B cell (primary cell): ENCODE measurements at regions not wholly inside any gene's neighbourhood (a gene's known extent, or its start where the extent isn't known, plus 50 kb on each side); places are given as distances from the start of the nearest gene placed in this dataset.

Experiments
- ATAC-seq: fragments of 200-7000 bp; cut with Tn5 transposase; one replicate; pipeline ENCODE4 v1.10.0; 2021; ENCODE audit warnings: low read depth, mild to moderate bottlenecking, moderate number of reproducible peaks, moderate library complexity
- CTCF ChIA-PET: fragments of 350-600 bp; sonication (Branson Sonifier 250); formaldehyde crosslinking; loops from one replicate; lab custom pipeline; 2021; ENCODE audit warnings: antibody characterized with exemption, inconsistent platforms; lab: Charles Lee
- POLR2A ChIA-PET: fragments of 350-600 bp; sonication (Branson Sonifier 250); formaldehyde crosslinking; loops from one replicate; lab custom pipeline; 2021; ENCODE audit warnings: antibody characterized with exemption; lab: Charles Lee
- DNase-seq: peaks from one replicate; pipeline ENCODE4 v3.0.0; 2013
- H2AFZ ChIP-seq: 2 replicates; pipeline ENCODE4 v1.6.1; 2012; ENCODE audit warnings: mild to moderate bottlenecking, low read depth, low read length; ENCODE audit not compliant: insufficient read depth, poor library complexity, severe bottlenecking
- H3K27ac ChIP-seq, 2 donors: 1 replicate in 1 of 2; 2 replicates in 1 of 2; pipeline ENCODE4 v1.5.1; 2012 to 2013; ENCODE audit warnings: low read length in 2 of 2, mild to moderate bottlenecking in 2 of 2, moderate library complexity in 1 of 2
- H3K27me3 ChIP-seq, 4 experiments: fragments of 200-600 bp in 1 of 4; sonication (generic) in 1 of 4; replicated peaks in 1 of 4; 1 replicate in 2 of 4; 2 replicates in 2 of 4; pipeline versions ENCODE4 v1.6.1 to v1.7.0; 2013 to 2016; ENCODE audit warnings: low read length in 3 of 4, mild to moderate bottlenecking in 2 of 4, mixed read lengths in 1 of 4, moderate library complexity in 1 of 4; ENCODE audit not compliant: insufficient read depth in 4 of 4, control insufficient read depth in 3 of 4; ENCODE audit errors: control extremely low read depth in 1 of 4
- H3K36me3 ChIP-seq, 2 experiments: replicated peaks in 1 of 2; 1 replicate in 1 of 2; 2 replicates in 1 of 2; pipeline versions ENCODE4 v1.6.1 to v1.7.1; 2013; ENCODE audit warnings: low read length in 1 of 2; ENCODE audit not compliant: insufficient read depth in 2 of 2, control insufficient read depth in 1 of 2; ENCODE audit errors: control extremely low read depth in 1 of 2, extremely low read depth in 1 of 2
- H3K4me1 ChIP-seq, 2 donors: fragments of 200-600 bp in 1 of 2; sonication (generic) in 1 of 2; 1 replicate in 1 of 2; 2 replicates in 1 of 2; pipeline versions ENCODE4 v1.5.1 to v1.6.1; 2013 to 2017; ENCODE audit warnings: low read length in 2 of 2; ENCODE audit not compliant: control insufficient read depth in 2 of 2, insufficient read depth in 2 of 2
- H3K4me2 ChIP-seq: replicated peaks from 2 replicates; pipeline ENCODE3; 2012; ENCODE audit warnings: mild to moderate bottlenecking, low read depth, low read length; ENCODE audit not compliant: poor library complexity, severe bottlenecking
- H3K4me3 ChIP-seq, 5 experiments: fragments of 200-600 bp in 1 of 5; sonication (generic) in 1 of 5; 1 replicate in 3 of 5; 2 replicates in 2 of 5; pipeline versions ENCODE4 v1.5.1 to v1.7.0; 2011 to 2016; ENCODE audit warnings: low read length in 4 of 5, mild to moderate bottlenecking in 4 of 5, low read depth in 2 of 5, control low read depth in 1 of 5, moderate library complexity in 1 of 5; ENCODE audit not compliant: insufficient read depth in 1 of 5; ENCODE audit errors: control extremely low read depth in 1 of 5, extremely low read depth in 1 of 5
- H3K79me2 ChIP-seq: fragments of 200-600 bp; sonication (generic); one replicate; pipeline ENCODE4 v1.6.0; 2016; ENCODE audit warnings: low read length; ENCODE audit not compliant: control insufficient read depth, insufficient read depth
- H3K9ac ChIP-seq: fragments of 200-600 bp; sonication (generic); 2 replicates; pipeline ENCODE4 v1.6.1; 2017; ENCODE audit warnings: mild to moderate bottlenecking, low read length, moderate library complexity
- H3K9me3 ChIP-seq, 3 donors: one replicate each; pipeline versions ENCODE4 v1.6.1 to v1.7.1; 2013; ENCODE audit warnings: low read length in 2 of 3; ENCODE audit not compliant: control insufficient read depth in 2 of 3, insufficient read depth in 1 of 3; ENCODE audit errors: control extremely low read depth in 1 of 3
- H4K20me1 ChIP-seq: 2 replicates; pipeline ENCODE4 v1.6.0; 2012; ENCODE audit warnings: mild to moderate bottlenecking, low read length; ENCODE audit not compliant: insufficient read depth, control insufficient read depth, poor library complexity, severe bottlenecking
- H3K27ac Mint-ChIP-seq: one replicate; pipeline ENCODE4 v1.8.0; 2021; ENCODE audit warnings: mixed read lengths
- H3K27me3 Mint-ChIP-seq: one replicate; pipeline ENCODE4 v1.8.0; 2021; ENCODE audit warnings: mixed read lengths
- H3K4me1 Mint-ChIP-seq: one replicate; pipeline ENCODE4 v1.8.0; 2021; ENCODE audit warnings: mixed read lengths
- H3K4me3 Mint-ChIP-seq: one replicate; pipeline ENCODE4 v1.8.0; 2021; ENCODE audit warnings: mixed read lengths
- H3K9me3 Mint-ChIP-seq: one replicate; pipeline ENCODE4 v1.8.0; 2022; ENCODE audit warnings: mixed read lengths; ENCODE audit not compliant: insufficient read depth
- EZH2 ChIP-seq: IDR thresholded peaks from 2 replicates; pipeline ENCODE4 v1.6.1; 2012; ENCODE audit warnings: borderline replicate concordance, low read depth, mild to moderate bottlenecking, moderate library complexity, low read length; ENCODE audit not compliant: insufficient read depth, poor library complexity, severe bottlenecking
- WGBS: methylation state at CpG from one replicate; pipeline ENCODE4 v1.1.5; 2013; ENCODE audit warnings: missing lambda C conversion rate; ENCODE audit not compliant: insufficient coverage; 5-methylcytosine and 5-hydroxymethylcytosine counted together
- intact Hi-C: fragments of 100-400 bp; cut with micrococcal nuclease; formaldehyde crosslinking; loops from one replicate; pipeline ENCODE4 v1.10.0; 2022
- TF ChIP-seq, protein P1 (sequence below): fragments of 200-600 bp; IDR thresholded peaks from one replicate; pipeline ENCODE4 v1.8.0; 2022; ENCODE audit warnings: antibody characterized with exemption, mild to moderate bottlenecking

DNA sequence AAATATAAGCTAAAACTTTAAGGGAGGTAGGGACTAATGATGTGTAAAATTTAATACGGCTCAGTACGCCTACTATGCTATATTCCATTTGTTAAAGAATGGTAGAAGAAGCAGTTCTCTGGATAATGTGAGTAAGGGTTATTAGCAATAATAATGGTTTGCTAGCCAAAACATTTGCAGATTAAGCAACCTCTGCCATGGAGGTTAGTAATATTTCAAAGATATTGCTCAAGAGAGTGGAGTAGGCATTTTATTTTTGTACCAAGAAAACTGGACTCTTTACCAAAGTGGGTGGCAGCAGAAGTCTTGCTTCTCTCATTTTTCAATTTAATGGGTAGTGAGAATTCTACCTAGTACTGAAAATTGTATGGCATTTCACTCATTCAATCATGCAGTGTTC is 158.9 kb upstream of the TMEM106B start:
- no CpG with 5 or more reads among the region's 2 CpGs for WGBS

GRCh38 chr7:12053561-12053960 is 157.5 kb upstream of the TMEM106B start:
- Mint-ChIP-seq H3K4me3 (no peak overlapping the region), H3K27me3 (no peaks in the 10 kb centered on the region), H3K4me1 (no peaks in the 10 kb centered on the region), H3K9me3 (peaks cover 5% of the 10 kb centered on the region), H3K27ac (no peak overlapping the region)
- Histone ChIP-seq H3K27ac (no peak overlapping the region), H4K20me1 (no peaks in the 10 kb centered on the region), H3K9me3 (peaks cover 3 to 15% (median 11%) of the 10 kb centered on the region in 3 donors), H3K4me3 (no peak overlapping the region), H3K27me3 (no peaks in the 10 kb centered on the region), H3K4me1 (no peaks in the 10 kb centered on the region), H3K4me2 (no peak overlapping the region), H2AFZ (no peak overlapping the region), H3K9ac (no peak overlapping the region), H3K36me3 (no peaks in the 10 kb centered on the region), H3K79me2 (no peaks in the 10 kb centered on the region)
- no peak for TF ChIP-seq EZH2
- TF ChIP-seq, protein P1, sequence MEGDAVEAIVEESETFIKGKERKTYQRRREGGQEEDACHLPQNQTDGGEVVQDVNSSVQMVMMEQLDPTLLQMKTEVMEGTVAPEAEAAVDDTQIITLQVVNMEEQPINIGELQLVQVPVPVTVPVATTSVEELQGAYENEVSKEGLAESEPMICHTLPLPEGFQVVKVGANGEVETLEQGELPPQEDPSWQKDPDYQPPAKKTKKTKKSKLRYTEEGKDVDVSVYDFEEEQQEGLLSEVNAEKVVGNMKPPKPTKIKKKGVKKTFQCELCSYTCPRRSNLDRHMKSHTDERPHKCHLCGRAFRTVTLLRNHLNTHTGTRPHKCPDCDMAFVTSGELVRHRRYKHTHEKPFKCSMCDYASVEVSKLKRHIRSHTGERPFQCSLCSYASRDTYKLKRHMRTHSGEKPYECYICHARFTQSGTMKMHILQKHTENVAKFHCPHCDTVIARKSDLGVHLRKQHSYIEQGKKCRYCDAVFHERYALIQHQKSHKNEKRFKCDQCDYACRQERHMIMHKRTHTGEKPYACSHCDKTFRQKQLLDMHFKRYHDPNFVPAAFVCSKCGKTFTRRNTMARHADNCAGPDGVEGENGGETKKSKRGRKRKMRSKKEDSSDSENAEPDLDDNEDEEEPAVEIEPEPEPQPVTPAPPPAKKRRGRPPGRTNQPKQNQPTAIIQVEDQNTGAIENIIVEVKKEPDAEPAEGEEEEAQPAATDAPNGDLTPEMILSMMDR, result no peak
- no CpG with 5 or more reads among the region's 5 CpGs for WGBS
- ChIA-PET POLR2A (no interaction called here), CTCF (no interaction called here)
- DNase-seq (no peak), ATAC-seq (no peak)
- intact Hi-C loops, result no loop called here

More for the DNA sequence above, 158.9 kb upstream of the TMEM106B start:
- no peak overlapping the region for H3K27ac Mint-ChIP-seq
- TF ChIP-seq, protein P1, result no peak
- TF ChIP-seq EZH2, result no peak
- Histone ChIP-seq H3K9ac (no peak overlapping the region), H3K4me3 (no peak overlapping the region), H2AFZ (no peak overlapping the region), H3K4me1 (no peaks in the 10 kb centered on the region), H3K4me2 (no peak overlapping the region), H3K9me3 (peaks cover 3 to 12% (median 11%) of the 10 kb centered on the region in 3 donors), H3K27ac (no peak overlapping the region), H3K27me3 (no peaks in the 10 kb centered on the region), H4K20me1 (no peaks in the 10 kb centered on the region), H3K79me2 (no peaks in the 10 kb centered on the region), H3K36me3 (no peaks in the 10 kb centered on the region)
- ChIA-PET POLR2A (no interaction called here), CTCF (no interaction called here)
- no peaks in the 10 kb centered on the region for H3K4me1 Mint-ChIP-seq
- DNase-seq, result no peak
- no peak for ATAC-seq
- no peak overlapping the region for H3K4me3 Mint-ChIP-seq
- intact Hi-C loops, result no loop called here
- peaks cover 2% of the 10 kb centered on the region for H3K9me3 Mint-ChIP-seq
- no peaks in the 10 kb centered on the region for H3K27me3 Mint-ChIP-seq
